Dendritic cell treated with granulocyte-macrophage colony-stimulating factor and Interleukin-4, amounts not matched to agents 40 ng/mL and 50 ng/mL, for 4 days (primary cell): ENCODE measurements at regions not wholly inside any gene's neighbourhood (a gene's known extent, or its start where the extent isn't known, plus 50 kb on each side); places are given as distances from the start of the nearest gene placed in this dataset.
"Not testable (repeated sequence)": the region's sequence is repeated elsewhere in the genome, so short reads cannot be mapped to it uniquely, and the experiment has no call there.

Experiments used
- H3K27ac Mint-ChIP-seq: one replicate; pipeline ENCODE4 v1.8.0; 2022; ENCODE audit warnings: mild to moderate bottlenecking, mixed read lengths
- H3K27me3 Mint-ChIP-seq: one replicate; pipeline ENCODE4 v1.8.0; 2022; ENCODE audit warnings: mild to moderate bottlenecking, mixed read lengths
- H3K36me3 Mint-ChIP-seq: one replicate; pipeline ENCODE4 v1.8.0; 2022; ENCODE audit warnings: low read depth, mixed read lengths
- H3K4me1 Mint-ChIP-seq: one replicate; pipeline ENCODE4 v1.8.0; 2022; ENCODE audit warnings: low read depth, mixed read lengths
- H3K4me3 Mint-ChIP-seq: one replicate; pipeline ENCODE4 v1.8.0; 2022; ENCODE audit warnings: mild to moderate bottlenecking, moderate library complexity, mixed read lengths
- H3K9me3 Mint-ChIP-seq: one replicate; pipeline ENCODE4 v1.8.0; 2022; ENCODE audit warnings: mixed read lengths
- intact Hi-C: fragments of 100-400 bp; cut with micrococcal nuclease; formaldehyde crosslinking; loops from one replicate; pipeline ENCODE4 v1.15.0; 2022

DNA sequence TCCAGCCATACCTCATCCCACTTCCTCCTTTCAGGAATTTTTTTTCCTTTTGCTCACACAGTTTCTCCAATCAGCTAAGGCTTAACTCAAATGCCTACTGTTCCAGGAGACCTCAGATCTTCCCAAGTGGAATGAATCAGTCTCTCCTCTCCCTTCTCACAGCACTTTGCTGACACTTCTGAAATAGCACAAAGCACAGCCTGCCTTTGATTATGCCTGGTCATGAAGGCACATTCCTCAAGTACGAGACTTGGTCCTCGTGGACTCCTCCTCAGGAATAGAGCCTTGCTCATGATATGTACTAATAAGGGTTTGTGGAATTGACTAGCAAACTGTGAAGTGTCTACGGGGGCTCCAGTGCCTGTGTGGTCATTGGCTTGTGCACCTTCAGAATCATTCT is 176.7 kb upstream of the TENM4 start:
- Mint-ChIP-seq H3K27me3 (no peaks in the 10 kb centered on the region), H3K4me3 (no peak overlapping the region), H3K4me1 (no peaks in the 10 kb centered on the region), H3K36me3 (no peaks in the 10 kb centered on the region), H3K27ac (no peak overlapping the region), H3K9me3 (no peaks in the 10 kb centered on the region)
- intact Hi-C loops: no loop called here

DNA sequence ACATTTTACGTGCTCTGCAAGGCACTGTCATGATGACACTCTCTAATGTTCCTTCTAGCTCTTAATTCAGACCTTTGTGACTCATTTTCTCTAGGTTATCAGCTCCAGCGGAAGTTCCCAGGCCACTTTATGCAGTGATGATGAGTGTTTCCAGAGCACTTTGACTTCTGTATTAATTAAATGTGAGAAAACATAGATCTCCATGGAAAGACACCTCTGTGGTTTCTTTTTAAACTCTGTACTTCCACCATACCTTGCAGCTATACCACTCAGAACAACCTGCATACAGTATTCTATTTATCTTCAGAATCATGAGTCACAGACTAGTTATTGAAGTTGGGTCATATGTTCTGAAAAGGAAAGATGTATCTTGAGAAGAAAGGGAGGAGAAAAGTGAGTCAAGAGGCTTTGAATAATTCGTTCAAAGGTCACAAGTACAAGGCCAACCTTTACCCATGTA is 175.6 kb upstream of the TENM4 start:
- no peak overlapping the region for H3K27ac Mint-ChIP-seq
- H3K9me3 Mint-ChIP-seq: no peaks in the 10 kb centered on the region
- intact Hi-C loops: no loop called here
- no peaks in the 10 kb centered on the region for H3K36me3 Mint-ChIP-seq
- no peaks in the 10 kb centered on the region for H3K27me3 Mint-ChIP-seq
- no peaks in the 10 kb centered on the region for H3K4me1 Mint-ChIP-seq
- no peak overlapping the region for H3K4me3 Mint-ChIP-seq

DNA sequence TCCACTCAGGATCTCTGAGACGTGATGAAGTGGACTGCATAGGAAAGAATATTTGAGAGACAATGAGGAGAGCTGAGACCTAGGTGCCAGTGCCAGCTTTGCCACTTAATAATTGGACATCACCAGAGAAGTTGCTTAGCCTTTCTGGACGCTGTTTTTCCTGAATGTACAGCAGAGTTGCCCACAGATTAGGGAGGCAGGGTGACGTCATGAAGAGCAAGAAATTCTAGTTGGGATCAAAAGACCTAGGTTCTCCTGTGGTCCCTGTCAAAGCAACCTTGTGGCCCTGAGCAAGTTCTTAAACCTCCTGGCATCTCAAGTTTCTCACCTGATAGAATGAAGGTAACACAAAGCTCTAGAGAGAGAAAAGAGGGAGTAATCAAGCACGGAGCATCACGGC is 174.6 kb upstream of the TENM4 start:
- intact Hi-C loops: no loop called here
- Mint-ChIP-seq H3K27me3 (no peaks in the 10 kb centered on the region), H3K4me3 (no peak overlapping the region), H3K36me3 (no peaks in the 10 kb centered on the region), H3K9me3 (no peaks in the 10 kb centered on the region), H3K27ac (no peak overlapping the region), H3K4me1 (no peaks in the 10 kb centered on the region)

DNA sequence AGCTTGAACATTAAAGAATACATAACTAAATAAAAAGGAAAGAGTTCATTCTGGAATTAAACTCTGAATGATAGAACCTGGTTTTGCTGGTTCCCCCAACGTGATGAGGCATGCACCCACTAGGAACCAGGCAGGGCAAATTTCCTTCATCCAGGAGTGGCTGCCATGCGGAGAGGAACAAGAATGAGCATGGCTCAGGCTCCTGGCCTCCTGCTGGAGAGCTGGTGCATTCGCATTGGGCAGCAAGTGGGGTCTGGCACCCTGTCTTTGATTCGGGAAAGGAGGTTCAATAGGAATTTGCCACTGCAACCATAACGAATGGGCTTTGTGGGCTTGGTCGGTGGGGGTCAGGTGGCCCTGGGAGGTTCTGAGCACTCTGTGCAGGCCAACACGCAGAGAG is 169.8 kb upstream of the TENM4 start:
- Mint-ChIP-seq H3K27ac (no peak overlapping the region), H3K4me3 (no peak overlapping the region), H3K9me3 (no peaks in the 10 kb centered on the region), H3K36me3 (no peaks in the 10 kb centered on the region), H3K4me1 (no peaks in the 10 kb centered on the region), H3K27me3 (no peaks in the 10 kb centered on the region)
- intact Hi-C loops: no loop called here

DNA sequence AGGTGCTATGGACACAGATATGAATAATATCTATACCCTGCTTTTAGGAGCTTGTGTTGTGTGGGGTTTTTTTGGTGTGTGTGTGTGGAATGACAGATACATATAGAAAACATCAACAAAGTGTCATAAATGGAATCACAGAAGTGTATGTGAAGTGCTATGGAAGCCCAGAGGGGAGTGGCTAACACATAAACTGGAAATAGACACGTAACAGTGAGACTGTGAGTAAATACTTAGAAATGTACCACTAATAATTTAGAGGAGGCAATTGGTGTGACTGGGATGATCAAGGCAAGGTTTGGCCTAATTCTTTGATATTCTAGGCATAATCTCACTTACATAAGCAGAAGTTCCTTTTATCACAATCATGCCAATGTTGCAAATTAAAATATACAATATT is 169.3 kb upstream of the TENM4 start:
- H3K27me3 Mint-ChIP-seq: no peaks in the 10 kb centered on the region
- H3K9me3 Mint-ChIP-seq: no peaks in the 10 kb centered on the region
- no peaks in the 10 kb centered on the region for H3K36me3 Mint-ChIP-seq
- H3K27ac Mint-ChIP-seq: no peak overlapping the region
- intact Hi-C loops: no loop called here
- no peak overlapping the region for H3K4me3 Mint-ChIP-seq
- H3K4me1 Mint-ChIP-seq: no peaks in the 10 kb centered on the region

DNA sequence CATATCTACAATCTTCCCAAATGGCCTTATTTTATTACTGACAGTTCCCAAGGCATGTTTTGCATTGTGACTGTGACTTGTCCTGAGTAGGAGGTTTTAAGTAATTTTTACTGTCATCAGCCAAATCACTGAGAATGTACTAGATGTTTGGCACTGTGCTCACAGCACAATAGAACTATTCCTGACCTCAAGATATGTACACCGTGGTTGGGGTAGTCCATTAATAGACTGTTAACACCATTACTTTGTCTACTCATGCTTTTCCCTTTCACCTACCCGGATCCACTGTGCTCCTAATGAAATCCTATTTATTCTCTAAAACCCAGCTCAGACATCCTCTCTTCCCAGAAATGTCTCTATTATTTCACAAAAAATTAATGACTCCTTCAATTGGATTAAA is 168.7 kb upstream of the TENM4 start:
- Mint-ChIP-seq H3K9me3 (no peaks in the 10 kb centered on the region), H3K27ac (no peak overlapping the region), H3K27me3 (no peaks in the 10 kb centered on the region), H3K36me3 (no peaks in the 10 kb centered on the region), H3K4me3 (no peak overlapping the region), H3K4me1 (no peaks in the 10 kb centered on the region)
- intact Hi-C loops: no loop called here

DNA sequence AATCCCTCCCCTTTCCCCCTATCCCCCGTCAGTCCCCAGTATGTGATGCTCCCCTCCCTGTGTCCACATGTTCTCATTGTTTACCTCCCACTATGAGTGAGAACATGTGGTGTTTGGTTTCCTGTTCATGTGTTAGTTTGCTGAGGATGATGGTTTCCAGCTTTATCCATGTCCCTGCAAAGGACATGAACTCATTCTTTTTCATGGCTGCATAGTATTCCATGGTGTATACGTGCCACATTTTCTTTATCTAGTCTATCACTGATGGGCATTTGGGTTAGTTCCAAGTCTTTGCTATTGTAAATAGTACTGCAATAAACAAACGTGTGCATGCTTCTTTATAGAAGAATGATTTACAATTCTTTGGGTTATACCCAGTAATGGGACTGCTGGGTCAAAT is 165.6 kb upstream of the TENM4 start:
- intact Hi-C loops, H3K27ac Mint-ChIP-seq, H3K27me3 Mint-ChIP-seq, H3K4me1 Mint-ChIP-seq, H3K4me3 Mint-ChIP-seq, H3K36me3 Mint-ChIP-seq, H3K9me3 Mint-ChIP-seq: not testable (repeated sequence)

DNA sequence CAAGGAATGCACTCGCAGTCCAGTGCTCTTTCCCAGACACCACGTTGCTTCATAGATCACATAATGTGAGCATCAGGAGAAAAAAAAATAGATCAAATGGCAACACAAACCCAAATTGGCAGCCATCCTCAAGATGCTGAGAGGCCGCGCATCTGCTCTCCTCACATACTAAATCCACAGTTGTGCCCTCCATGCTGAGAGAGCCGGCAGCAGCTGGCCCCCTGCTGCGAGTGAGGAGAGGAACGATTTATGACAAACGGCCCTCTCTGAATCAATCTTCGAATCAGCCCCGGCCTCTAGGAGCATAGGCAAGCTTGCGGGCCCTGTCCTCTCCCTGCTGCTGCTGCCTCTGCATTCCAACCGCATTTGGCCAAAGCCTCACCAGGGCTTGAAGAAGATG is 159.9 kb upstream of the TENM4 start:
- intact Hi-C loops: no loop called here
- H3K4me1 Mint-ChIP-seq: no peaks in the 10 kb centered on the region
- H3K27ac Mint-ChIP-seq: no peak overlapping the region
- H3K9me3 Mint-ChIP-seq: no peaks in the 10 kb centered on the region
- H3K27me3 Mint-ChIP-seq: no peaks in the 10 kb centered on the region
- H3K36me3 Mint-ChIP-seq: no peaks in the 10 kb centered on the region
- H3K4me3 Mint-ChIP-seq: no peak overlapping the region

DNA sequence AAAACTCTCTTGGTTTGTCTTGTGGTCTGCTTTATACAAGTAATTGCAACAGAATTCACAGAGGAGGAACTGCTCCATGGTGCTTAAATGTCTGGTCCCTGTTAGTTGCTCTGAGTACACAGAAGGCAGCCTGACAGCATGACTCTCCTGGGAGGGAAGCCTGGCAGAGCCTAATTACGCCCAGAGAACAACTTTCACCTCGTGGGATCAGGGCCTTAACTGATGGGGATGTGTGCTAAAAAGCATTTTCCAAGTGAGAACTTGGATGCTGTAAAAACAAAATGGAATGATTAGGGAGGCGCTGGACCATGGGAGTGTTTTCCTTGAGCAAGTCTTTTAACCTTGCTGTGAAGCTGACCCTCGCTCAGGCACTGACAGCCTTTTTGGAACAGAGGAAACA is 154.0 kb upstream of the TENM4 start:
- H3K36me3 Mint-ChIP-seq: no peaks in the 10 kb centered on the region
- H3K4me1 Mint-ChIP-seq: no peaks in the 10 kb centered on the region
- H3K9me3 Mint-ChIP-seq: no peaks in the 10 kb centered on the region
- no peaks in the 10 kb centered on the region for H3K27me3 Mint-ChIP-seq
- H3K27ac Mint-ChIP-seq: no peak overlapping the region
- intact Hi-C loops: no loop called here
- H3K4me3 Mint-ChIP-seq: no peak overlapping the region

DNA sequence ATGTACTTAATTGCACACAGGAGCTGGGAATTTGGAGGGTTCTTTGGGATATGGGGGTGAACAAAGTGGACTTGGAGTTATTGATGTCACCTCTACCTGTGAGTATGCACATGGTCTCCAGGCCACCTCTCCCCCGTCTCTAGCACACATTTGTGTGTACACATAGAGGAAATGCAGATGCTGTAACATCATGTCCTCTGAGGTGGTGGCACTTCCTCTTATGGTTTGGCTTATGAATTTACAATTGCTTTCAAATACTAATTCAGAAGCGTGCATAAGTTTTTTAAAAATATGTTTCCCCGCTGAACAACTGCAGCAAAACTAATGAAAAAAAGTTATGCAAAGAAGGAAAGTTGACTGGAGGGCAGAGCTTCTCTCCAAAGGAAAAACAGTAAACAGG is 152.0 kb upstream of the TENM4 start:
- peaks cover 6% of the 10 kb centered on the region for H3K9me3 Mint-ChIP-seq
- H3K4me1 Mint-ChIP-seq: no peaks in the 10 kb centered on the region
- no peaks in the 10 kb centered on the region for H3K27me3 Mint-ChIP-seq
- H3K27ac Mint-ChIP-seq: no peak overlapping the region
- no peak overlapping the region for H3K4me3 Mint-ChIP-seq
- no peaks in the 10 kb centered on the region for H3K36me3 Mint-ChIP-seq
- intact Hi-C loops: no loop called here

DNA sequence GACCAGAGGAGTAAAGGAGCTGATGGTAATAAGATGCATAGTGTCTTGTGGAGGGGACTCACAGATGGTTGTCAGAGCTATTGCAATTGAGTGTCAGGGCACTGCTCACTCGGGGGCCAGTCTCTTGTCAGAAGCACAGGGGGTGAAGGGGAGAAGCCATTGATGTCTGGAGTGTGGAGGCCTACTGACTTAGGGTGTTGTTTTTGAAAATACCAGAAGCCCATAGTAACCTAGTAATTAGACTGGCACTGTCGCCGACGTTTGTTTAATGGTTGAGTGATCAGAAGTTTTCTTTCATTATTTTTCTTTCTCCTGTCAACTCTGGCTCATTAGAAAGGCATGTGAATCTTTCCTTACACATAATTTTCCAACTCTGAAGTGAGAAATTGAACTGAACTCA is 151.6 kb upstream of the TENM4 start:
- Mint-ChIP-seq H3K4me3 (no peak overlapping the region), H3K4me1 (no peaks in the 10 kb centered on the region), H3K9me3 (peaks cover 10% of the 10 kb centered on the region), H3K27ac (no peak overlapping the region), H3K27me3 (no peaks in the 10 kb centered on the region), H3K36me3 (no peaks in the 10 kb centered on the region)
- intact Hi-C loops: no loop called here

DNA sequence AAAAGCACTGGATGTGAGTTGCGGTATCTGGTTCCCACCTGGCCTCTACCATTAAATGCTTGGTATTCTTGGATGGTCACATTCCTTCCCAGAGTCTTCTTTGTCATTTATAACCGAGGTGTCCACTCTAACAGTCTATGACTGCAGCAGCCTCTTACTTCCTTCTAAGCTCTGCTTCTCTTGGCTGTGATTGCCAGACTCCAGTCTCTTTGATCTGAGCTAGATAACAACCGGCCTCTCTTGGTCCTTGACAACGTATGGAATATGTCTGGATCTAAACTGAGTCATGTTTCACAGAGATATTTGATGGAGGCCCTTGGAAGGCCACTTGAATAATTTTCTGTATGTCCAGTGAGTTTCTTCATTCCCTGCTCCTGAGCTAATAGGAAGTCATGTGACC is 141.6 kb upstream of the TENM4 start:
- Mint-ChIP-seq H3K4me3 (no peak overlapping the region), H3K27me3 (no peaks in the 10 kb centered on the region), H3K4me1 (no peaks in the 10 kb centered on the region), H3K36me3 (no peaks in the 10 kb centered on the region), H3K9me3 (peaks cover 37% of the 10 kb centered on the region), H3K27ac (no peak overlapping the region)
- intact Hi-C loops: no loop called here

DNA sequence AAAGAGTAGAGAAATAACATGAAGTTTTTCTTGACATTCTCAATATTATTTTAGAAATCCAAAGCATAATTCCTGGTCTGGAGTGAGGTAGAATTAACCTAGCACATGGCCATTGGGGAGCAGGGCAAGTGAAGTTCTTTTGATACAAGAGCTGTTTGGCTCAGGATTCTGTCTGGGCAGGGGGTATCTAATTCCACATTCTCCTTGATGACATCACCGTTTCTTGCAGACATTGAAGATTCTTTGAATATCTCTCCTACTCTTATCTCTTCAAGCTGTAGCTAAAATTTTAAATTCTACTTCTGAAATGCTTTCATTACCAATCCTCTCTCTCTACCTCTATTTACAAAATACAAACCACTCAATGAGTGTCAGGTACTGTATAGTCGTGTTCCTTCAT is 138.2 kb upstream of the TENM4 start:
- H3K4me3 Mint-ChIP-seq: no peak overlapping the region

DNA sequence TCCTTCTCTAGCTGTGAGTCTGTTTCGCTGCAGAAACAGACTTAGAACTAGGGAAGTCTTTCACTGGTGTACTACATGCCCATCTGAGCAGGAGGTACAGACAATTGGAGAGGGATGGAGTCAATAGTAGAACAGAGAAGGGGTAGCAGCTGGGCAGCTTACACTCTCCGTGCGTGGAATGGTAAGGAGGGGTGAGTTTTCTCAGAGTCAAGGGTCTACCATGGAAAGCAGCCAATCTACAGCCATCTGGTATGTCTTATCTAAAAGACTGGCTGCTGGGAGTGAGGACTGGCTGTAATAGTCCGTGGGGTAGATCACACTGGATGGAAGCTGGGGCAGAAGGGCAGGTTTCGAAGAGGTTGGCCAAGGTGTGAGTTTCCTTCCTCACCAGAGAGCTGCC is 137.3 kb upstream of the TENM4 start:
- Mint-ChIP-seq H3K27ac (no peak overlapping the region), H3K27me3 (no peaks in the 10 kb centered on the region), H3K4me3 (no peak overlapping the region), H3K36me3 (no peaks in the 10 kb centered on the region), H3K9me3 (peaks cover 9% of the 10 kb centered on the region), H3K4me1 (no peaks in the 10 kb centered on the region)
- intact Hi-C loops: no loop called here

More for the DNA sequence above, 138.2 kb upstream of the TENM4 start:
- intact Hi-C loops: no loop called here
- H3K4me1 Mint-ChIP-seq: no peaks in the 10 kb centered on the region
- H3K9me3 Mint-ChIP-seq: peaks cover 9% of the 10 kb centered on the region
- H3K27ac Mint-ChIP-seq: no peak overlapping the region
- no peaks in the 10 kb centered on the region for H3K36me3 Mint-ChIP-seq
- H3K27me3 Mint-ChIP-seq: no peaks in the 10 kb centered on the region

DNA sequence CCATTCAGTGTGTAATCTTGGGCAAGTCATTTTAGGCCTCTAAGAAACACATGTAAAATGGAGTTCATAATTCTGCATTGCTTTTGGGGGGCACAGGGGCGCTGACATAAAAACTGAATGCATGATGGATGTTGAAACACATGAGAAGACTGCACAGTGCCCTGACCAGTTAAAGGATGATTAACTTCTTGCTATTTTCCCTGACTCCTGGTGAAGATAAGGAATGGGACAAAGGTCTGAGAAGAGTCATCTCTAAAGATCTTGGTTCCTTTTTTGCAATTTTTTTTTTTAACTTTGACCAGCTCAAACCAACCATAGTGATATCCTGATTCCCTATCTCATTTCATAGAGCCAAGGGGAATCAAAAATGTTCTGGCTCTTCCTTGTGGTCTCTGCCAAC is 134.9 kb upstream of the TENM4 start:
- H3K27ac Mint-ChIP-seq: no peak overlapping the region
- intact Hi-C loops: no loop called here
- no peak overlapping the region for H3K4me3 Mint-ChIP-seq
- no peaks in the 10 kb centered on the region for H3K36me3 Mint-ChIP-seq
- H3K4me1 Mint-ChIP-seq: no peaks in the 10 kb centered on the region
- peaks cover 9% of the 10 kb centered on the region for H3K9me3 Mint-ChIP-seq
- no peaks in the 10 kb centered on the region for H3K27me3 Mint-ChIP-seq

DNA sequence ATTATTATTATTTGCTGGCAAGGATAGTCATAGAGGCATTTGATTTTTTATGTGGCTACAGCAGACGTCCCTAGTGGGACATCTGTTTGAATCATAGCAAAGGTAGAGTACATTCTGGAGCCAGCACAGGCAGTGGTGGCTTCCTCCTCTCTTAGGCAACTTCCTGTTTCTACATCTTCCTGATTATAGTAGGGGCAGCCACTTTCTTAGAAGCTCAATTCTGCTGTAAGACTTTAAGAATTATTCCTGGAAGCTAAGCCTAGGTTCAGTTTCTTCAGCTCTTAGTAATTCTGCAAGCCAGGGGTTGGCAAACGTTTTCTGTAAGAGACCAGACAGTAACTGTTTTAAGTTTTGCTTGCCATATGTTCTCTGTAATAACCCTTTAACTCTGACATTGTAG is 129.3 kb upstream of the TENM4 start:
- H3K27ac Mint-ChIP-seq: no peak overlapping the region
- intact Hi-C loops: no loop called here
- no peaks in the 10 kb centered on the region for H3K27me3 Mint-ChIP-seq

More for the DNA sequence above, 129.3 kb upstream of the TENM4 start:
- Mint-ChIP-seq H3K36me3 (no peaks in the 10 kb centered on the region), H3K4me1 (no peaks in the 10 kb centered on the region), H3K9me3 (peaks cover 10% of the 10 kb centered on the region), H3K4me3 (no peak overlapping the region)
